Astrocyte of the hippocampus (primary cell): ENCODE measurements at regions not wholly inside any gene's neighbourhood (a gene's known extent, or its start where the extent isn't known, plus 50 kb on each side); places are given as distances from the start of the nearest gene placed in this dataset.

Source experiments
- DNase-seq: peaks from one replicate; pipeline ENCODE4 v3.0.0; 2011; ENCODE audit warnings: low read depth, low spot score

DNA sequence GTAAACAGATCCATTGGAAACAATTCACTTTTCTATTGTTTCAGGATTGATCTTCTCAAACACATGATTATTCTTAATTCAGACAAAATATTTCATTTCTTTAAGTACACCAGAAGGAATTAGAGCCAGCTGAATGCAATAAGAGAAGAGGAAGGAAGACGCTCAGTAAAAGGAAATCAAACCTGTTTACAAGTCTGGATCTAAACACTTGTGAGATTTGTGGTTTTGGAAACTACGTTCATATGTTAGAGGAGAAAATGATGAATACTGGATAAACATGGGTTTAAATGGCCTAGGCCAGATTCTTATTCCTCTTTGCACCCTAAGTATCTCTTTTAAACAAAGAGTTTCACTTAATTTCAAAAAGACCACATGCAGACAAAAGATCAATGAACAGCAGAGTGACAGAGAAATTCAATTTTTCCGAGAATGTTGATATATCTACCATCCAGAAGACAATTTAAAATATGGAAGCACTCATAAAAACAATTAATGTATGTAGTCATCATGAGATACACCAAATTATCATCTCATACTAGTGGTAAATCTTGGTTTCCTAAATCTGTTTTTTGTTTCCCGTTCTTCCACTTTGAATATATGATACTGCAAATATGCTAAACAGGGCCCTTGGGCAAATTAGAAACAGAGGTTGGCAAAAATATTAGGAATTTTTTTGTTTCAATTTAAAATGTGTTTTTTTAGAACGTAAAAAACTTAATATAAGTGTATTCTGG lies 703.5 kb upstream of the CITED2 start:
- DNase-seq: no peak

DNA sequence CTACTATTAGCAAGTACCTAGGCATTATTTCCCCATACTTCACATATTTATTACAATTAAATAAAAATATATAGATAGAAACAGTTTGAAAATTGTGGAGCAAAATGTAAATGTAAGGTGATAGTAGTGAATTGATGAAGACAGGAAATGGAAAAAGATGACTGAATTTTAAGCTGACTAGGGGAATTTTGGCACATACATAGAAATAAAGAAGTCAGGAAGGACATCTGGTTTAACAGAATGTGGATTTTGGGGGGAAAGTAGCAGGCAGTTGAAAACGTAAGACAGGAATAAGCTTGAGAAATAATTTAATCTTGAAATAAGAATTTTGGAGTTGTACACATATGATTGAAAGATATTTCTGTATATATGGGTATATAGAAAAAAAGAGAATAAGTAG lies 701.7 kb upstream of the CITED2 start:
- no peak for DNase-seq

DNA sequence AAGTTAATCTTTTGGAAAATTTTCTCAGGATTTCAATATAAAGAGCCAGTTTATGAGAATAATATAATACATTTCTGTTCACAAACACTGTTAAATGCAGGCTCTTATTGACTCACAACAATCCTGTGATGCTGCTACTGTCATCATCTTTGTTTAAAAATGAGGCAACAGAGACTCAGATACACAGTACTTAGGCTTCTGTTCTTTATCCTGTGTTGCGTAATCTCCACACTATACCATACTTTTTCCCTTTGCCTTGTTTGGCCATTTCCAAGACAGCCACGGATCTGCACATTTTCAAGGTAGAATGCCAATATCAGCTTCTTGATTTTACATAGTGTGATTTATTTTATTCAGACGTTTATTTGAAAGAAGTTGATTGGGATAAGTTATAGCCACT lies 699.0 kb upstream of the CITED2 start:
- no peak for DNase-seq

- DNase-seq: peak; percentile 59
Observed at GRCh38 chr6:140071601-140072062, 697.2 kb upstream of the CITED2 start.

GRCh38 chr6:140070846-140071473 lies 696.5 kb upstream of the CITED2 start:
- peak; percentile 89 for DNase-seq

DNA sequence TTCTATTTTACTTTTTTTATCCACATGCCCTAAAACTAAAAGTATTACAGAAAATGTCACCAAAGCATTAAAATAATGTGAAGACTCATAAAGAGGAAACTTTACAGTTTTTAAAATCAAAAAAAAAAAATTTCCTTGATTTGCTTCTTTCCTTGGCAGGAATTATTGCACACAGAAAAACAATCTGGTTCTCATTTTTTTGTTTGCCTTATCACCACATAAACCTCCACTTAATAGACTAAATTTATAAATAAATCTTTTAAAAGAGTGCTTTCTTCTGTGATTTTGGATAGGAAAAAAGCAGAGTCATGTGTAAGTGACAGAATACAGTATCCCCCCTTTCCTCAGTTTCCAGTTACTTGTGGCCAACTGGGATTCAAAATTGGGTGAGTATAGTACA lies 695.1 kb upstream of the CITED2 start:
- no peak for DNase-seq

DNA sequence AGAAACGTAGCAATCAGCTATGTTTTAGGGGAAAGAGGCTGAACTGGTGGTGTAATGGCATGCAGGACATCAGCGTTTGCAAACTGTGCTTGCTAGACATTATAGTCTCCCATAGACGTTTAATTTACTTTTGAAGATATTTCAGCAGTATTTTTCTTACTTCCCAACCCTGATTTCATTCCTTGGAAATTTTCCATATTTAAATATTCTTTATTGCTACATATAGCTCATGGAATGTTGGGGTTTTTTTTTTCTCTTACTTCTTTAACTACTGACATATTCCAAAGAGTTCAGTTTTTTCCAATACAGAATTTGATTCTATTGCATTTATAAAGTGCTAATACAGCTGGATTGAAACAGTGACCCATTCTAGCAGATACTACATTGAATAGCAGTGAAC lies 694.4 kb upstream of the CITED2 start:
- no peak for DNase-seq

DNA sequence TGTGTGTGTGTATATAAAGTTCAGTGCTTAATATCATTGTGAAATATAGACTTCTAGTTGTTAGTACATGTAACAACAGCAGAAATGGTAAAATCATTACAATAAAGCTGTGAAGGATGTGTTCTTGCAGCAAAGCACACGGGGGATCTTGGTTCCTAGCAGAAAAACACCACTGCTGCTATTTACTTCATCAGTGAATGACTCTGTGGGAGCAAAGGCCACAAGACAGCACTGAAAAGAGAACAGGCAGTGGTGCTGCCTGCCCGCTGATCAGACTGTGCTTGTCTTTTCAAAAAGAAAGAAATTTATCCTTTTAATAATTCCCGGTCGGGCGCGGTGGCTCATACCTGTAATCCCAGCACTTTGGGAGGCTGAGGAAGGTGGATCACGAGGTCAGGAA lies 689.9 kb upstream of the CITED2 start:
- no peak for DNase-seq

GRCh38 chr6:140063021-140063399 lies 688.6 kb upstream of the CITED2 start:
- DNase-seq: no peak

DNA sequence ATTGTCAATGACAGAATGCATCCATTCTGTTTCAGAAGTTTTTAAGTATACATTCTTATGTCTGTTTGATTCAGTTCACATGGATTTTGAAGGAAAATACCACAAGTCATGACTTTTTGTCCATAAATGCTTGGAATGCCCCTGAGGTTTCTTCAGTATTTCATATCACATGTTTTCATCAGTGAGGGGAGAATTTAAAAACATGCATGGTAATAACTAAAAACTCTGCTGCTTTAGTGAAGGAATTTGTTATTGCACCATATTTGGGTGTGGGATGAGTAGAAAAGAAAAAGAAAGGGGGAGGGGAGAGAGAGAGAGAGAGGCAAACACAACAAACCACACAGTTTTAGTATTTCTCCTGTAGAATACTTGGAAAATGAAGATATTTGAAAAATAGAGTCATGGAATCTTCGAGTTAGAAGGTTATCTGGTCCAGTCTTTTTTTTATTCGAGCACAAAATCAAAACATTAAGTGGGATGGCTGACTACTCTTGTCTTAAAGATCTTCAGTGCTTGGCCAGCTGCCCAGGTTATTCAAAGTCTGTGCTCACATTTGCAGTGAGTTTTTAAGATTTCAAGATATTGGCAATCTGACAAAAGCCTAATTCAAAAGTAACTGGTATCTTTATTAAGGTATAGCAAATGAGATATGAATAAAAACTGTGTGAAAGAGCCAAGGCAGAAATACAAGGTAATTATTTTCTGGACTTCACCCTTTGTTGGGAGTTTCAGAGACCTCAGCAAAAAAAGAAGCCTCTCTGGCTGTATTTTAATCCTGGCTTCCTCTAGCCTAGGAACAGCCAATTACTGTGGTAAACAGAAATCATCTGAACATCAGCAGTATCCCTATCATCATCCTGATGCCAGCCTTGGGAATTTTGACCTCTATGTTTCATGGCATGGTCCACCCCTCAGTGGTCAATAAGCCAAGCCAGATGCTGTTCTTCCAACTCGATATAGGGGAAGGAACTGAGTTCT lies 687.9 kb upstream of the CITED2 start:
- peak; percentile 88 for DNase-seq

GRCh38 chr6:140061110-140062042 lies 686.9 kb upstream of the CITED2 start:
- no peak for DNase-seq

DNA sequence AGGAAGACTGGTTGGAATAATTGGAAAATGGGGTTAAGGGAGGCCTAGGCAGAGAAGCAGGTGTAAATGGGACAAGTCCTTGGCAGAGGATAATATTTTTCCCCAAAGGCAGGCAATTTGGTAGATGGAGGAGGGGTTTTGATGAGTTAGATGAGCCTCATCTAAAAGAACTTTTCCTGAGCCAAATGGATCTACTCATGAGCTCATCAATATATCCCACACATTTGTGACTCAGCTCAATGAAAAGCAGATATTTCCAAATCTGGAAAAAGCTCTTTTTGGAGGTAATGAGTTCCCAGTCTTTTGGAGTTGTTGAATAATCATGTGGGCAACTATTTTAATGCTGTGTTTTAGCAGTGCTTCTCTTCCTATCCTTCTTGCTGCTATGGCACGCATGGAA lies 685.5 kb upstream of the CITED2 start:
- DNase-seq: no peak

- DNase-seq: no peak
Observed at GRCh38 chr6:140058863-140059262, 684.4 kb upstream of the CITED2 start.

- peak; percentile 46 for DNase-seq
Observed at GRCh38 chr6:140052736-140053729, 678.6 kb upstream of the CITED2 start.

DNA sequence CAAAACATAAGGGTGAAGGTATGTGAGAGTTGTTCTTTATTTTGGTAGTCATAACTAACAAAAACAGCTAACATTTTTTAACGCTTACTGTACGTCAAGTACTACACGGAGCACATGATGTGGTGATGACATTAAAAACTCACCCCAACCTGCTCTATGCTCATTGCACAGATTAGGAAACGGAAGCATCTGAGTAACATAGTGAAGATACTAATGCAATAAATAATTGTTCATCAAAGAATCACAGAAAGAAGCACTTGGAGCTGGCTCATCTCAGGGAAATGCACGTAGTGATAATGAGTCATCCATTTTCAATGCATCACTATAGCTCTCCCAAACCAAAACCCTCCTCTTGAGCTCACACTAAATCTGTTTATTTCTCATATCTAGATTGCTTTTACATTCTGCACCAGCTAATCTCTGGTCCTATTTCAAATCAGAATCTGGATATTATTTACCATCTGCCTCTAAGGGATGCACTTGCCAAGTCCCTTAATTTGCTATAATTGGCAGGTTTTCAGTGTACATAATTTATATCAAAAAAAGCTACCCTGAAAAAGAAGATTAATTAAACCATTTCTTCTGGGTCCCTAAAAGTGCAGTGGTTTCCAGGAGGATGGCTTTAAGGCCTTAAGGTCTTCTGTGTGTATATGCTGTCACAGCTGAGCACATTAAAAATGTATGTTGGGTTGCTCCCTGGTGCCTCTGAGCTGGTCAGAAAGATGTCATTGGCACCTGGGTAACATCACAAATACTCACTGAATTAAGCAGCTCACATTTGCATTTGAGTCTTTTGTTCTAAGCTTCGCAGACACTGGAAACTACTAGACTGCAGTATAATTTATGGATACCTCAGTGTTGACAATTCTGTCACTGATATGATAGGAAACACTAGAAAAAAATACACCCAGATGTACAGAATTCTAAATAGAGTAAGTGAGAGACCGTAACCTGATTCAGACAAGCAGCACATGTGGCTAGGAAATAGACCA lies 677.4 kb upstream of the CITED2 start:
- DNase-seq: peak; percentile 73

- DNase-seq: peak; percentile 65
Observed at GRCh38 chr6:140050101-140050995, 675.9 kb upstream of the CITED2 start.

DNA sequence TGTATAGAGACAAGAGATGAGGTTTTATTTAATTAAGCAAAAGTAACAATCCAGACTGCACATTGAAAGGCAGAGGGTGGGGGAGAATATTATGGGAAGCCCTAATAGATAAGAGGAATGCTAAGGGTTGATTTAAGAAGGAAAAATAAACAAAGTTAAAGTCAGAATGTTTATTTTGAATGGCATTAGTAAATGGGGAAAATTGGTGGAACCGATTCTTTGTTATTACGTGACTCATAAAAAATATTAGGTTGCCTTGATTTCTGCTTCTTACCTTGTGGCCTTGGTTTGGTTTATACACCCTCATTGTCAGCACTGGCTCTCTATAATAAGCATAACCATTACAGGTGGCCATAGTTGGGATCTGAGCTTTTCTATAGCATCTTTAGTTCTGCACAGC lies 674.8 kb upstream of the CITED2 start:
- DNase-seq: no peak
